ENCODE measurements at regions not wholly inside any gene's neighbourhood (a gene's known extent, or its start where the extent isn't known, plus 50 kb on each side); places are given as distances from the start of the nearest gene placed in this dataset.

GRCh38 chr11:114783805-114784204, 105.5 kb downstream of the NXPE2 start:
- H3K4me3 ChIP-seq, result no peak overlapping the region
- H3K4me1 ChIP-seq, result peaks cover 0 to 5% (median 0%) of the 10 kb centered on the region in 4 donors
- DNase-seq, result peak in 1 of 3 donors; percentile 81
- no peaks in the 10 kb centered on the region for H3K9me3 ChIP-seq
- H3K27ac ChIP-seq, result no peak overlapping the region
- TF ChIP-seq CTCF (IDR thresholded peaks at IDR 0.05), result no peak
- TF ChIP-seq POLR2A (IDR thresholded peaks at IDR 0.05), result no peak
- no peaks in the 10 kb centered on the region for H3K27me3 ChIP-seq
- no peaks in the 10 kb centered on the region for H3K36me3 ChIP-seq

GRCh38 chr11:114784216-114784615, 105.9 kb downstream of the NXPE2 start:
- no peaks in the 10 kb centered on the region for H3K9me3 ChIP-seq
- no peak overlapping the region for H3K4me3 ChIP-seq
- peaks cover 0 to 5% (median 0%) of the 10 kb centered on the region in 4 donors for H3K4me1 ChIP-seq
- no peak for TF ChIP-seq POLR2A (IDR thresholded peaks at IDR 0.05)
- no peak for TF ChIP-seq CTCF (IDR thresholded peaks at IDR 0.05)
- no peak for DNase-seq
- no peak overlapping the region for H3K27ac ChIP-seq
- no peaks in the 10 kb centered on the region for H3K27me3 ChIP-seq
- H3K36me3 ChIP-seq, result no peaks in the 10 kb centered on the region

- no peaks in the 10 kb centered on the region for H3K36me3 ChIP-seq
- H3K4me1 ChIP-seq, result peaks cover 0 to 5% (median 0%) of the 10 kb centered on the region in 4 donors
- H3K4me3 ChIP-seq, result no peak overlapping the region
- no peak overlapping the region for H3K27ac ChIP-seq
- H3K27me3 ChIP-seq, result no peaks in the 10 kb centered on the region
- no peak for DNase-seq
- no peak for TF ChIP-seq CTCF (IDR thresholded peaks at IDR 0.05)
- no peak for TF ChIP-seq POLR2A (IDR thresholded peaks at IDR 0.05)
- H3K9me3 ChIP-seq, result no peaks in the 10 kb centered on the region
These were observed 106.6 kb downstream of the NXPE2 start for GRCh38 chr11:114784891-114785290.

GRCh38 chr11:114785820-114786219, 107.5 kb downstream of the NXPE2 start:
- H3K4me3 ChIP-seq, result no peak overlapping the region
- H3K27ac ChIP-seq, result no peak overlapping the region
- no peaks in the 10 kb centered on the region for H3K9me3 ChIP-seq
- peaks cover 0 to 5% (median 0%) of the 10 kb centered on the region in 4 donors for H3K4me1 ChIP-seq
- TF ChIP-seq POLR2A (IDR thresholded peaks at IDR 0.05) (no peak), CTCF (IDR thresholded peaks at IDR 0.05) (no peak)
- H3K27me3 ChIP-seq, result no peaks in the 10 kb centered on the region
- DNase-seq, result no peak
- no peaks in the 10 kb centered on the region for H3K36me3 ChIP-seq

- H3K4me1 ChIP-seq, result peaks cover 0 to 5% (median 0%) of the 10 kb centered on the region in 4 donors
- no peak for DNase-seq
- H3K36me3 ChIP-seq, result no peaks in the 10 kb centered on the region
- H3K27ac ChIP-seq, result no peak overlapping the region
- no peaks in the 10 kb centered on the region for H3K27me3 ChIP-seq
- no peak overlapping the region for H3K4me3 ChIP-seq
- H3K9me3 ChIP-seq, result no peaks in the 10 kb centered on the region
- TF ChIP-seq CTCF (IDR thresholded peaks at IDR 0.05) (no peak), POLR2A (IDR thresholded peaks at IDR 0.05) (no peak)
These were observed 108.8 kb downstream of the NXPE2 start for GRCh38 chr11:114787126-114787525.

GRCh38 chr11:114790910-114791309, 112.6 kb downstream of the NXPE2 start:
- DNase-seq, result no peak
- H3K27me3 ChIP-seq, result no peaks in the 10 kb centered on the region
- TF ChIP-seq CTCF (IDR thresholded peaks at IDR 0.05) (no peak), POLR2A (IDR thresholded peaks at IDR 0.05) (no peak)
- H3K27ac ChIP-seq, result no peak overlapping the region
- H3K9me3 ChIP-seq, result no peaks in the 10 kb centered on the region
- H3K4me3 ChIP-seq, result no peak overlapping the region
- H3K36me3 ChIP-seq, result no peaks in the 10 kb centered on the region
- H3K4me1 ChIP-seq, result no peaks in the 10 kb centered on the region

Data from Peyer's patch (tissue), 4 donors.